VCaP (cell line): ENCODE measurements at regions not wholly inside any gene's neighbourhood (a gene's known extent, or its start where the extent isn't known, plus 50 kb on each side); places are given as distances from the start of the nearest gene placed in this dataset.

ENCODE experiments used
- H3K27ac ChIP-seq: fragments of 450-650 bp; 2 replicates; pipeline ENCODE4 v1.5.1; 2017
- TF ChIP-seq, protein P1 (sequence below): fragments of 450-650 bp; conservative IDR thresholded peaks from 2 replicates; pipeline ENCODE4 v1.5.1; 2017; ENCODE audit warnings: mild to moderate bottlenecking, moderate library complexity

DNA sequence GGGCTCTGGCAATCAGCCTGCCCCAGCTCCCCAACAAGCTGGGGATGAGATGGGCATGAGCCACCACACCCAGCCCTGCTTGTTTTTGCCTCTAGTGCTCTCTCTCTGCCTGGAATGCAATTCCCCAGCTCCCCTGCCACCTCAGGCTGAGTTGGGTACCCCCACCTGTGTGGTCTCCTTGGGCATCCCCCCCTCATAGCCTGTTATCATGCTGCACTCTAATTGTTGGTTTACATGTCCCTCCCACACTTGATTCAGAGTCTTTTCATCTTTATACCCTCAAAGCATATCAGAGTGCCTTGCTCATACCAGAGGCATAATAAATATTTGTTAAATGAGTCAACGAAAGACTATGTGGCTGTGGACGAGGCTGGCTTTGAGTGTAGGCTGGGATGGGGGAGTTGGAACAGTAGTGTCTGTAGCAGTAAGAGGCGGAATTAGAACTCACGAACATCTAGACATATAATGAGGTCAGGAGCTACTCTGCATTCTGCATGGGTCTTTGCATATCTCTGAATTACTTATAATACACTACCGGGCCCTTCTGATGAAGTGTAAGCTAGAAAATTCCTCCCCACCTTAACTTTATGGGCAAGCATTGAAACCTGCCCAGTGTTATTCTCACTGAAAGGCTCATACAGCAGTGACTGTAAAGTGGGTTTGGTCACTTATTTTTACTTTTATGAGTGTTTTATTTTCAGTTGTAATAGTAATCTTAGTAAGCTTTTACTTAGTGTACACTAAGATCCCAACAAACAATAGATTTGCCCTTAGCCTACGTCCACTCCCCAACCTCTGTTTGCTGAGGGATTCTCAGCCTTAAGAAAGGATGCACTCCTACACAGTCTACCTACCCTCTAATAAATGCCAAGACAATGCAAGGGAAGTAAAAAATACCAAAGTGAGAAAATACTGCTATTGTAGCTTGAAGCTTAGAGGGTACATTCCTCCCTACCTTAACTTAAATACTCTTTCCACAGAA, 58.7 kb downstream of the EDN1 start:
- TF ChIP-seq, protein P1, sequence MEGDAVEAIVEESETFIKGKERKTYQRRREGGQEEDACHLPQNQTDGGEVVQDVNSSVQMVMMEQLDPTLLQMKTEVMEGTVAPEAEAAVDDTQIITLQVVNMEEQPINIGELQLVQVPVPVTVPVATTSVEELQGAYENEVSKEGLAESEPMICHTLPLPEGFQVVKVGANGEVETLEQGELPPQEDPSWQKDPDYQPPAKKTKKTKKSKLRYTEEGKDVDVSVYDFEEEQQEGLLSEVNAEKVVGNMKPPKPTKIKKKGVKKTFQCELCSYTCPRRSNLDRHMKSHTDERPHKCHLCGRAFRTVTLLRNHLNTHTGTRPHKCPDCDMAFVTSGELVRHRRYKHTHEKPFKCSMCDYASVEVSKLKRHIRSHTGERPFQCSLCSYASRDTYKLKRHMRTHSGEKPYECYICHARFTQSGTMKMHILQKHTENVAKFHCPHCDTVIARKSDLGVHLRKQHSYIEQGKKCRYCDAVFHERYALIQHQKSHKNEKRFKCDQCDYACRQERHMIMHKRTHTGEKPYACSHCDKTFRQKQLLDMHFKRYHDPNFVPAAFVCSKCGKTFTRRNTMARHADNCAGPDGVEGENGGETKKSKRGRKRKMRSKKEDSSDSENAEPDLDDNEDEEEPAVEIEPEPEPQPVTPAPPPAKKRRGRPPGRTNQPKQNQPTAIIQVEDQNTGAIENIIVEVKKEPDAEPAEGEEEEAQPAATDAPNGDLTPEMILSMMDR, result no peak
- no peak overlapping the region for H3K27ac ChIP-seq

DNA sequence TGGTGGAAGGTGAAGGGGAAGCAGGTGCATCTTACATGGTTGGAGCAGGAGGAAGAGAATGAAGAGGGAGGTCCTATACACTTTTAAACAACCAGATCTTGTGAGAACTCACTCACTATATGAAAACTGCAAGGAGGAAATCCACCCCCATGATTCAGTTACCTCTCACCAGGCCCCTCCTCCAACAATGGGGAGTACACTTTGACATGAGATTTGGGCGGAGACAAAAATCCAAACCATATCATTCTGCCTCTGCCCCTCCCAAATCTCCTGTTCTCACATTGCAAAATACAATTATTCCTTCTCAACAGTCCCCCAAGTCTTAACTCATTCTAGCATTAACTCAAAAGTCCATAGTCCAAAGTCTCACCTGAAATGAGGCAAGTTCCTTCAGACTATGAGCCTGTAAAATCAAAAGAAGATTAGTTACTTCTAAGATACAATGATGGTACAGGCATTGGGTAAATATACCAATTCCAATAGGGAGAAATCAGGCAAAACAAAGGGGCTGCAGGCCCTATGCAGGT, 60.5 kb downstream of the EDN1 start:
- TF ChIP-seq, protein P1, result no peak
- no peak overlapping the region for H3K27ac ChIP-seq

DNA sequence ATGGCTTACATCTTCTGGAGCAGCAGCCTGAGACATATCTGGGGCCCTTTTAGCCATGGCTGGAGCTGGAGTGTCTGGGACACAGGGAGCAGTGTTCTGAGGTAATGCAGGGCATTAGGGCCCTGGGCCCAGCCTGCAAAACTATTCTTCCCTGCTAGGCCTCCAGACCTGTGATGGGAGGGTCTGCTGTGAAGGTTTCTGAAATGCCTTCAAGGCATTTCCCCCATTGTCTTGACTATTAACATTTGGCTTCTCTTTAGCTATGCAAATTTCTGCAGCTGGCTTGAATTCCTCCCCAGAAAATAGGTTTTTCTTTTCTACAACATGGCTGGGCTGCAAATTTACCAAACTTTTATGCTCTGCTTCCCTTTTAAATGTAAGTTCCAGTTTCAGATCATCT, 61.5 kb downstream of the EDN1 start:
- TF ChIP-seq, protein P1, result no peak
- H3K27ac ChIP-seq, result no peak overlapping the region

DNA sequence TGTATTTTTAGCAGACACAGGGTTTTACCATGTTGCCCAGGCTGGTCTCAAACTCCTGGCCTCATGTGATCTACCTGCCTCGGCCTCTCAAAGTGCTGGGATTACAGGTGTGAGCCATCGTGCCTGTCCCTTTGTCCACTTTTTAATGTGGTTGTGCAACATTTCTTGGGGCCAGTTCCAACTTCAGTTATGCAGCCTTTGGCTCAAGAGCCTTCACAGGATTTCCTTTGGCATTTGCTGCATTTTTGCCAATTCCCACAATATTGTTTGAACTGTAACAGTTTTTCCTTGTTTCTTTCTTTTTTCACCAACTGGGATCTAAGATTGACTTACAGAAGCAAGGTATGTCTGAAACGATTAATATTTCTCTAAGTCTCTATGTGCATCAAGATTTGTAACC, 63.6 kb downstream of the EDN1 start:
- no peak overlapping the region for H3K27ac ChIP-seq
- TF ChIP-seq, protein P1, result no peak

DNA sequence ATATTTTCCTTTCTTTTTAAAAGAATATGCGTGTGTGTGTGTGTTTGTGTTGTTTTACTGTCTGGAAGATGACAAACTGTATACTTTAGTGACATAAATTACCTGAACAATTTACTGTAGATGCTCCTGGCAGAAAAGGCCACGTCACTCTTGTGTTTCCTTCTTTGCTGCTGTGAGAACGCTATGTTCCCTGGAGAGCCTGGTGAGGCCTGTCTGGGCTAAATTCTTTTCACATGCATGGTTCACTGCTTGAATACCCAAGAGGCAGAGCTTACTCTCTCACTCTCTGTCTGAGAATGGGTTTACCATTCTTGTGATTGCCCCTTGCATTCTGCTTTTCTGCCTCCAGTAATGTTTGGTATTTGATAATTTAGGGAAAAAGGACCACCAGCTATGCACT, 64.3 kb downstream of the EDN1 start:
- TF ChIP-seq, protein P1, result no peak
- no peak overlapping the region for H3K27ac ChIP-seq

DNA sequence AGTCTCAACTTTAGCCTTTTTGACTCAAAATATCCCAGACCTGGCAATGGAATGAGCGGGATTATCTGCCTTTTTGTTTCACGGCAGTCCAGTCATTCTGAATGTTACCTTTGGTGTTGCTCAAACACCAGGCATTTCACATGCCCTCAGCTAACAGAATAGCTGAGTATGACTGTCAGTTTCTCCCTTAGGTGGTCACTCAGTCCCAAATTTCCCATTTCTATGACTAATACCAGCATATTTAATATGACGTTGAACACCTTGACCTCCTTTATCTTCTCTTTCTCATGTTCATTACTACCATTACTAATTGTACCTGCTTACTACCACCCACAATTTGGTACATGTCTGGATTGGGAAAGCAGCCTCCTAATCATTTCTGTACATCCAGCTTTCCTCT, 65.2 kb downstream of the EDN1 start:
- TF ChIP-seq, protein P1, result no peak
- no peak overlapping the region for H3K27ac ChIP-seq

DNA sequence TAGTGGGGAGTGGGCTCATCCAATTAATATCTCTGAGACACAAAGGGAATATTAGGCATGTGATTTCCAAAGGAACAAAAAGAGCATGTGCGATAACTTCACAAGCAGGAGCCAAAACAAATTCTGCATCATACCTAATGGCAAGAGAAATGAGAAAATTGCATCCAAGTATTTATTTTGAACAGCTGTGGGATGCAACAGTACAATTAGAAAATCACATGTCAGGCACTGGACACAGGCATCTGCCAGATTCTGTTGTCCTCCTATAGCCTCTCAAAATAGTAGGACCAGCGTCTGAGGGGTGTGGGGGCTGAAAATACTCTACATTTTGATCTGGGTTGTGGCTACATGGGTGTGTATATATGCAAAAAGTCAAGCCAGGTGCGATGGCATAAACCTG, 66.3 kb downstream of the EDN1 start:
- no peak overlapping the region for H3K27ac ChIP-seq
- TF ChIP-seq, protein P1, result no peak
